Glutamatergic neuron (in vitro differentiated cells): ENCODE measurements at regions not wholly inside any gene's neighbourhood (a gene's known extent, or its start where the extent isn't known, plus 50 kb on each side); places are given as distances from the start of the nearest gene placed in this dataset.

ENCODE experiments used
- DNase-seq: peaks from one replicate; pipeline ENCODE4 v3.0.0; 2022
- H3K27ac Mint-ChIP-seq: one replicate; pipeline ENCODE4 v1.8.0; 2020; ENCODE audit warnings: mild to moderate bottlenecking, mixed read lengths, inconsistent platforms; ENCODE audit not compliant: unreplicated experiment
- H3K27me3 Mint-ChIP-seq: one replicate; pipeline ENCODE4 v1.8.0; 2020; ENCODE audit warnings: mild to moderate bottlenecking, moderate library complexity, mixed read lengths, inconsistent platforms; ENCODE audit not compliant: unreplicated experiment
- H3K36me3 Mint-ChIP-seq: one replicate; pipeline ENCODE4 v1.8.0; 2020; ENCODE audit warnings: mild to moderate bottlenecking, mixed read lengths, inconsistent platforms; ENCODE audit not compliant: unreplicated experiment
- H3K4me1 Mint-ChIP-seq: one replicate; pipeline ENCODE4 v1.8.0; 2020; ENCODE audit warnings: mild to moderate bottlenecking, low read depth, mixed read lengths, inconsistent platforms; ENCODE audit not compliant: unreplicated experiment
- H3K4me3 Mint-ChIP-seq: one replicate; pipeline ENCODE4 v1.8.0; 2020; ENCODE audit warnings: mild to moderate bottlenecking, mixed read lengths, inconsistent platforms; ENCODE audit not compliant: unreplicated experiment
- H3K9me3 Mint-ChIP-seq: one replicate; pipeline ENCODE4 v1.8.0; 2020; ENCODE audit warnings: mild to moderate bottlenecking, moderate library complexity, mixed read lengths, inconsistent platforms; ENCODE audit not compliant: unreplicated experiment
- TF ChIP-seq, protein P1 (sequence below): fragments of 200-600 bp; sonication (generic); IDR thresholded peaks from one replicate; pipeline ENCODE4 v1.5.0; 2021; ENCODE audit not compliant: partially characterized antibody, unreplicated experiment

GRCh38 chr3:34346656-34347055 is 548.2 kb downstream of the PDCD6IP start:
- Mint-ChIP-seq H3K27ac (no peak overlapping the region), H3K4me1 (no peaks in the 10 kb centered on the region), H3K36me3 (no peaks in the 10 kb centered on the region), H3K4me3 (no peak overlapping the region), H3K27me3 (no peaks in the 10 kb centered on the region), H3K9me3 (no peaks in the 10 kb centered on the region)
- TF ChIP-seq, protein P1, sequence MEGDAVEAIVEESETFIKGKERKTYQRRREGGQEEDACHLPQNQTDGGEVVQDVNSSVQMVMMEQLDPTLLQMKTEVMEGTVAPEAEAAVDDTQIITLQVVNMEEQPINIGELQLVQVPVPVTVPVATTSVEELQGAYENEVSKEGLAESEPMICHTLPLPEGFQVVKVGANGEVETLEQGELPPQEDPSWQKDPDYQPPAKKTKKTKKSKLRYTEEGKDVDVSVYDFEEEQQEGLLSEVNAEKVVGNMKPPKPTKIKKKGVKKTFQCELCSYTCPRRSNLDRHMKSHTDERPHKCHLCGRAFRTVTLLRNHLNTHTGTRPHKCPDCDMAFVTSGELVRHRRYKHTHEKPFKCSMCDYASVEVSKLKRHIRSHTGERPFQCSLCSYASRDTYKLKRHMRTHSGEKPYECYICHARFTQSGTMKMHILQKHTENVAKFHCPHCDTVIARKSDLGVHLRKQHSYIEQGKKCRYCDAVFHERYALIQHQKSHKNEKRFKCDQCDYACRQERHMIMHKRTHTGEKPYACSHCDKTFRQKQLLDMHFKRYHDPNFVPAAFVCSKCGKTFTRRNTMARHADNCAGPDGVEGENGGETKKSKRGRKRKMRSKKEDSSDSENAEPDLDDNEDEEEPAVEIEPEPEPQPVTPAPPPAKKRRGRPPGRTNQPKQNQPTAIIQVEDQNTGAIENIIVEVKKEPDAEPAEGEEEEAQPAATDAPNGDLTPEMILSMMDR, result no peak
- DNase-seq, result no peak

GRCh38 chr3:34351882-34352777 is 553.7 kb downstream of the PDCD6IP start:
- H3K27me3 Mint-ChIP-seq, result no peaks in the 10 kb centered on the region
- DNase-seq, result no peak
- H3K4me1 Mint-ChIP-seq, result peaks cover 3% of the 10 kb centered on the region
- no peak overlapping the region for H3K27ac Mint-ChIP-seq
- H3K9me3 Mint-ChIP-seq, result peaks cover 1% of the 10 kb centered on the region
- H3K36me3 Mint-ChIP-seq, result no peaks in the 10 kb centered on the region
- TF ChIP-seq, protein P1, result no peak
- H3K4me3 Mint-ChIP-seq, result no peak overlapping the region

GRCh38 chr3:34352778-34353331 is 554.4 kb downstream of the PDCD6IP start:
- Mint-ChIP-seq H3K27me3 (no peaks in the 10 kb centered on the region), H3K9me3 (peaks cover 1% of the 10 kb centered on the region), H3K4me3 (no peak overlapping the region), H3K4me1 (peaks cover 3% of the 10 kb centered on the region), H3K36me3 (no peaks in the 10 kb centered on the region), H3K27ac (no peak overlapping the region)
- TF ChIP-seq, protein P1, result no peak
- no peak for DNase-seq

DNA sequence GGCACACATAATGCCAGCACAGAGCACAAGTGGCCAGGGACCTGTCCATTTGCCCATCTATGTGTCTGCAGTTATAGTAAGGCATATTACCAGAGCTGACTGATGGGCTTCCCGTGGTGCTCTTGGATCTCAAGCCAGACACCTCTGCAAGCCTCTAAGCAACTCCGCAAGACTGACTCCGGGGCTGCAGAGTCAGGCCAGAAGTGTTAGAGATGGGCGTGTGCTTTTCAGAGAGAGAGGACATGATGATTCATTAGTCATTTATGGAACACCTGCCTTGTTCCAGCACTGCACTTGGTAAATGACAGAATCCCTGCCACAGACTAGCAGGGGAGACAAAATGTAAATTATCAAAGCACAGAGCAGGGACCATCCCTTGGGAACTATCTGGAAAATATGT is 559.0 kb downstream of the PDCD6IP start:
- Mint-ChIP-seq H3K27ac (no peak overlapping the region), H3K4me1 (peaks cover under 1% of the 10 kb centered on the region), H3K36me3 (no peaks in the 10 kb centered on the region), H3K9me3 (peaks cover 1% of the 10 kb centered on the region), H3K4me3 (no peak overlapping the region), H3K27me3 (no peaks in the 10 kb centered on the region)
- no peak for DNase-seq
- TF ChIP-seq, protein P1, result no peak

DNA sequence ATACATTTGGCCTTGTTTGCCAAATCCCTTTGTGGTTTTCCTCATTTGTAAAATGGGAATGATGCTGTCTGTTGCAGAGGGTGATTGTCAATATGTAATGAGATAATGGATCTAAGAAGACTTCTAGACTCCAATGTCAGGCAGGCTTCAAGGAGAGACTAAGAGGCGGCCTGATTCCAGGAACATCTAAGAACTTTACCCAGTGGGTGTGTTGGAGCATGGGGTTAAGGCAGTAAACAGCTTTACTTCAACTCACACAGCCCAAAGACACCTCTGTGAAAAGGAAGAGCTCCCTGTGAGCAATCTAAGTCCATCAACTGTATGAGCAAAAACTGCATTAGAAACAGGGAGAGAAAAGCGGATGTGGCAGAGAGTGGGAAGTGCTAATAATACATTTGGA is 560.6 kb downstream of the PDCD6IP start:
- H3K36me3 Mint-ChIP-seq, result no peaks in the 10 kb centered on the region
- H3K4me3 Mint-ChIP-seq, result no peak overlapping the region
- DNase-seq, result no peak
- peaks cover 1% of the 10 kb centered on the region for H3K9me3 Mint-ChIP-seq
- TF ChIP-seq, protein P1, result no peak
- H3K4me1 Mint-ChIP-seq, result no peaks in the 10 kb centered on the region
- H3K27ac Mint-ChIP-seq, result no peak overlapping the region
- H3K27me3 Mint-ChIP-seq, result no peaks in the 10 kb centered on the region
